Uterus (tissue), 2 donors: ENCODE measurements at regions not wholly inside any gene's neighbourhood (a gene's known extent, or its start where the extent isn't known, plus 50 kb on each side); places are given as distances from the start of the nearest gene placed in this dataset.

Experiments used
- CTCF ChIP-seq, 4 experiments: fragments of 200-600 bp in 2 of 4; fragments of 450-650 bp in 2 of 4; sonication (generic) in 2 of 4; IDR thresholded peaks; one replicate each; pipeline ENCODE4 v1.5.1; 2016 to 2019; ENCODE audit warnings: antibody characterized with exemption in 4 of 4, mild to moderate bottlenecking in 2 of 4, moderate library complexity in 1 of 4
- POLR2A ChIP-seq, 2 donors: fragments of 450-650 bp; IDR thresholded peaks; one replicate each; pipeline ENCODE4 v1.6.1; 2016; ENCODE audit warnings: antibody characterized with exemption in 2 of 2, mild to moderate bottlenecking in 1 of 2, moderate library complexity in 1 of 2

DNA sequence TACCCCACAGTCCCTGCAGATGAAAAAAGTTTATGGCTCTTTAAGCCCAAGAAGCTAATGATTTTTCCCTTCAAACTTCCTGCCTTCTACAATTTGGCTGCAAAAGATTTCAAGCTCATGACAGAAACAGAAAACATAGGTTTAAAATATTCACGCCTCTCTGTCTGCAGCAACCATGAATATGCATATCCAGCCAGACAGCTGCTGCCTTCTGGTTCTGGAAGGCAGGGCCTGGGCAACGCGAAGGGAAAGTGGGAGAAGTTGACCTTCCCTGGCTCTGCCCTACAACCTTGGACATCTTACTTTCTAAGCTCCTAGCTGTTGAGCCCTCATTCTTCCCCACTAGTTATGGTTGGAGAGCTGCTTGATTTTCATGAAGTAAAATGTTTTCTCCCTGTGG is 64.8 kb upstream of the CLINT1 start:
- TF ChIP-seq POLR2A (IDR thresholded peaks at IDR 0.05): no peak
- no peak for TF ChIP-seq CTCF (IDR thresholded peaks at IDR 0.05)
